Spleen (tissue), 7 donors: ENCODE measurements at regions not wholly inside any gene's neighbourhood (a gene's known extent, or its start where the extent isn't known, plus 50 kb on each side); places are given as distances from the start of the nearest gene placed in this dataset.

Experiments
- POLR2A ChIP-seq, 3 donors: fragments of 450-650 bp; IDR thresholded peaks; one replicate each; pipeline ENCODE4 v1.5.1; 2017; ENCODE audit warnings: antibody characterized with exemption in 3 of 3, mild to moderate bottlenecking in 1 of 3
- POLR2AphosphoS5 ChIP-seq, 3 donors: sonication (generic); formaldehyde crosslinking; IDR thresholded peaks; one replicate each; pipeline ENCODE4 v1.5.1; 2017; ENCODE audit warnings: antibody characterized with exemption in 3 of 3
- TF ChIP-seq, protein P1 (sequence below), 11 experiments: fragments of 200-600 bp in 7 of 11; fragments of 450-650 bp in 4 of 11; sonication (generic) in 4 of 11; IDR thresholded peaks in 8 of 11; conservative IDR thresholded peaks in 3 of 11; 1 replicate in 7 of 11; 2 replicates in 4 of 11; pipeline versions ENCODE4 v1.4.0 to v1.8.0; 2016 to 2021; ENCODE audit warnings: antibody characterized with exemption in 11 of 11, inconsistent platforms in 4 of 11, mild to moderate bottlenecking in 1 of 11
- donor health status: DM: no; HTN: no; CAD: no; lungs with moderate emphysema.
- donor health status: DM: no; HTN: no; CAD: no.
- donor health status: DM: no; HTN: no; CAD: no.

DNA sequence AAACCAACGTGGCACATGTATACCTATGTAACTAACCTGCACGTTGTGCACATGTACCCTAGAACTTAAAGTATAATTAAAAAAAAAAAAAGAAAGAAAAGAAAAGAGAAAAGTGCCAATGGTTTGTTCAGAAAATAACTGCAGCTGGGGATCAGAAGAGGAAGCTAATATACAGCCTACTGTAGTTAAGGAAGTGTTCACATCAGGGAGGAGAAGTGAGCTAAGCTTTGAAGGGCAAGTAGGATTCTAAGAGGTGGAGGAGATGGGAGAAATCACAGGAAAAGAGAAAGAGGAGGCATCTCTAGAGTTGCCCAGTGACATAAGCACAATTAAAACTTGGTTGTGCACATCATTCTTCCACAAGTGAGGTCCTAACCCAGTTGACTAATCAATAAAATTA lies 214.4 kb upstream of the DTNBP1 start:
- TF ChIP-seq POLR2AphosphoS5 (IDR thresholded peaks at IDR 0.05) (no peak), POLR2A (IDR thresholded peaks at IDR 0.05) (no peak)
- TF ChIP-seq, protein P1, sequence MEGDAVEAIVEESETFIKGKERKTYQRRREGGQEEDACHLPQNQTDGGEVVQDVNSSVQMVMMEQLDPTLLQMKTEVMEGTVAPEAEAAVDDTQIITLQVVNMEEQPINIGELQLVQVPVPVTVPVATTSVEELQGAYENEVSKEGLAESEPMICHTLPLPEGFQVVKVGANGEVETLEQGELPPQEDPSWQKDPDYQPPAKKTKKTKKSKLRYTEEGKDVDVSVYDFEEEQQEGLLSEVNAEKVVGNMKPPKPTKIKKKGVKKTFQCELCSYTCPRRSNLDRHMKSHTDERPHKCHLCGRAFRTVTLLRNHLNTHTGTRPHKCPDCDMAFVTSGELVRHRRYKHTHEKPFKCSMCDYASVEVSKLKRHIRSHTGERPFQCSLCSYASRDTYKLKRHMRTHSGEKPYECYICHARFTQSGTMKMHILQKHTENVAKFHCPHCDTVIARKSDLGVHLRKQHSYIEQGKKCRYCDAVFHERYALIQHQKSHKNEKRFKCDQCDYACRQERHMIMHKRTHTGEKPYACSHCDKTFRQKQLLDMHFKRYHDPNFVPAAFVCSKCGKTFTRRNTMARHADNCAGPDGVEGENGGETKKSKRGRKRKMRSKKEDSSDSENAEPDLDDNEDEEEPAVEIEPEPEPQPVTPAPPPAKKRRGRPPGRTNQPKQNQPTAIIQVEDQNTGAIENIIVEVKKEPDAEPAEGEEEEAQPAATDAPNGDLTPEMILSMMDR (IDR thresholded peaks at IDR 0.05 in 8 of 11, conservative IDR thresholded peaks at IDR 0.05 in 3 of 11), result no peak
